GM12873 (cell line): ENCODE measurements at regions not wholly inside any gene's neighbourhood (a gene's known extent, or its start where the extent isn't known, plus 50 kb on each side); places are given as distances from the start of the nearest gene placed in this dataset.

Experiments used
- CTCF ChIP-seq: IDR thresholded peaks from 2 replicates; pipeline ENCODE4 v1.5.1; 2012; ENCODE audit warnings: low read depth, mild to moderate bottlenecking, moderate library complexity, low read length, control low read depth; ENCODE audit not compliant: insufficient read depth; ENCODE audit errors: missing control alignments

DNA sequence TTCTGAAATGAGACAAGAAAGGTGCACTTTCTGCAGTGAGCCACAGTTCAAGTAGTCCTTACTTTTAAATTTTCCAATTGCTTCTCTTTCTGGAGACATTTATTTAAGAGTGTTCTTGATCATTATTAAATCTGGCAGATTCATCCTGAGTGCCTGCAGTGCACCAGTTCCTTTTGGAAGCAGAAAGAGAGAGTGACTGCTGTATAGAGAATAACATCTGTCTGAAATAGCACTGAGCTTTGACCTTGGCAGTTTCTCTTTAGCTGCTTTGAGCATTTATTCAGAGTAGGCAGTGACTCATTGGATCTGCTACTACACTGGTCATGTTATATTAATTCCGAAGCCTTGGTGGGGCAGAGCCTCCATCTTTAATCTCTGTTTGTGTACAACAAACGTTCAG, 1373.7 kb downstream of the PCDH9 start:
- no peak for TF ChIP-seq CTCF

DNA sequence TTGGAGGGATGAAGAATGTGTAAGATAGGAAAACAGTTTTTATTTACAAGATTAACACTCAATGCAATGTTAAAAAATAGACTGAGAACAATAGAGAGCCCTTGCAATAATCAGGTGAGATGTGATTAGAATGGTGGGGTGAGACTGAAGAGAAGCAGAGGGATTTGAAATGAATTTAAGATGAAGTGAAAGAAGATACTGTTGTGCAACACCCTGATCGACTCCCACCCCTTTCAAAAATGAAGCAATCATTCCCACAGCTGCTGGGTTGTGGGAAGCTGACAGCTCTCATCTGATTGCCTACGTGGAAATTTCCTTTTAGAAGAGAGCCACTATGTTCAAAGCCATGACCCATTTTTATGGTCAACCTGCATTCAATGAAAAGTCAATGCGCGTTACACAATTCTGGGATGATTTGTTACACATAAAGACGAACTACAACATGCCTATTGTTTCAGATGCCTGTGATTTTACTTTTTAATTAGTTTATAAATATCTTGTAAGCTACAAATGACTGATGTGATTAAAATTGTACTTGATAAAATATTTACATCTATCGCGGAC, 1374.8 kb downstream of the PCDH9 start:
- no peak for TF ChIP-seq CTCF

DNA sequence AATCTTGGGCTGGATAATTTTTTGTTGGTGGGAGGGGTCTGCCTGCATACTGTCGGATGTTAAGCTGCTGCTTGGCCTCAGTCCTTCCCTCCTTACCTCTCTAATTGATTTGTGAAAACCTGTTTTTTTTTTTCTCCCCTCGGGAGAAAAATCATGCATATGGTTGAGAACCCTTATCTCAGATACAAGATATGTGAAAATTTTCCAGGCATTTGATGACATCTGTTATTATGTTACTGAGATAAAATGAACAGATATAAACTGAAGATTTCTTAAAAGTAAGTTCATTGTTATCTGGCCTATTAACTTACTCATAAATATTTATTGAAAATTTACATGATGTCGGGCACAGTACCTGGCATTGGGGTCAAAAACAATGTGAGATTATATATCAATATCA, 1375.7 kb downstream of the PCDH9 start:
- no peak for TF ChIP-seq CTCF

- TF ChIP-seq CTCF: no peak
These were observed 1385.8 kb downstream of the PCDH9 start for GRCh38 chr13:65844266-65844841.

DNA sequence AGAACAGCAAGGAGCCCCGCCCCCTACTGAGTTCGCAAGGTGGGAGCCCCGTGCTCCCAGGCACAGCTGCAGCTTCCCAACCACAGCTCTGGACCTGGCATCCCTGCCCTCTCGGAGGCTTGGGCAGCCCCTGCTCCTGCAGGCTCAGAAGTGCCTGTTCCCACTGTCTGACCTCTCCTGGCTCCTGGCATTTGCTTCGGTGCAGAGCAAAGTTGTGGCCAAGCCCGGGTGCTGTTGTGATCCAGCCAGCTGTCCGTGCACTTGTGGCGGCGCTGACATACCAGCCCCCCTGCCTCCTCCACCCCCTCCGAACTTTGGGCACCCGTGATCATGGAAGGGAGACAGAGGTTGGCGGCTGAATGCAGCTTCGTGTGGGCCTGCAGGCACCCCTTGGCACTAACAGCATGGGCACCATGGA, 1386.8 kb downstream of the PCDH9 start:
- no peak for TF ChIP-seq CTCF

- no peak for TF ChIP-seq CTCF
These were observed 1389.0 kb downstream of the PCDH9 start for GRCh38 chr13:65841156-65841555.

DNA sequence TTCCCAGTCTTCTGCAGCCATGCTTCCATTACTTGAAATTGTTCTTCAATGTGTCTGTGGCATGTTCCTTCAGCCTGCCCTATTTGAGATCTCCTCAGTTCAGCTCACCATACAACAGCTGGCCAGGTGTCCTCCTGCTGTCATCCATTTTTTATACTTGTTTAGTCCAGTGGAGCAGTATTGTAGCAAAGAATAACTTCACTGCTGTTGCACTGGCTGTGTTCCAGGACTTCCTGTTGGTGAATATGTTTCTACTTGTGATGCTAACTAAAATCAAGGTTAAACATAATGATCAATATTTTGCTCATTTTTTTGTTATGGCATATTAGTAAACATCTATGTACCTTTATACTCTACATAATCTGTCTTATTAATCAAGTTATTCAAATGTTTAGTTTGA, 1394.1 kb downstream of the PCDH9 start:
- no peak for TF ChIP-seq CTCF
